Posterior vena cava (tissue), 2 donors: ENCODE measurements at regions not wholly inside any gene's neighbourhood (a gene's known extent, or its start where the extent isn't known, plus 50 kb on each side); places are given as distances from the start of the nearest gene placed in this dataset.
"Not testable (repeated sequence)": the region's sequence is repeated elsewhere in the genome, so short reads cannot be mapped to it uniquely, and the experiment has no call there.

Source experiments
- DNase-seq: peaks from one replicate; pipeline ENCODE4 v3.0.0-alpha.2; 2020; ENCODE audit warnings: low spot score
- intact Hi-C, 2 donors: fragments of 100-400 bp; cut with DNase I; formaldehyde crosslinking; loops; one replicate each; pipeline versions ENCODE4 v1.14.1 to v1.14.2; 2022 to 2023
- donor health status: DM: yes; HTN: yes; CAD: no.
- donor health status: DM: yes; HTN: yes; CAD: no.

GRCh38 chr4:52157071-52157470 is 106.0 kb downstream of the SPATA18 start:
- DNase-seq, intact Hi-C loops: not testable (repeated sequence)

GRCh38 chr4:52157641-52158316 is 106.7 kb downstream of the SPATA18 start:
- DNase-seq = no peak
- intact Hi-C loops = no loop called here

- DNase-seq = no peak
- intact Hi-C loops = no loop called here
These were observed 109.8 kb downstream of the SPATA18 start for GRCh38 chr4:52160859-52161258.

GRCh38 chr4:52164116-52164515 is 113.0 kb downstream of the SPATA18 start:
- no peak for DNase-seq
- intact Hi-C loops = no loop called here

GRCh38 chr4:52172166-52172565 is 121.1 kb downstream of the SPATA18 start:
- no peak for DNase-seq
- intact Hi-C loops = no loop called here

- intact Hi-C loops = no loop called here
- DNase-seq = peak; percentile 86
These were observed 122.5 kb downstream of the SPATA18 start for GRCh38 chr4:52173470-52174045.

GRCh38 chr4:52187603-52188002 is 136.5 kb downstream of the SPATA18 start:
- intact Hi-C loops = no loop called here
- DNase-seq = no peak

GRCh38 chr4:52192001-52192400 is 140.9 kb downstream of the SPATA18 start:
- intact Hi-C loops = no loop called here
- no peak for DNase-seq

GRCh38 chr4:52192721-52193135 is 141.6 kb downstream of the SPATA18 start:
- intact Hi-C loops = no loop called here
- no peak for DNase-seq

GRCh38 chr4:52195869-52196268 is 144.8 kb downstream of the SPATA18 start:
- intact Hi-C loops = no loop called here
- no peak for DNase-seq

- no peak for DNase-seq
- intact Hi-C loops = no loop called here
These were observed 145.6 kb downstream of the SPATA18 start for GRCh38 chr4:52196606-52197130.

- DNase-seq = no peak
- intact Hi-C loops = no loop called here
These were observed 146.2 kb downstream of the SPATA18 start for GRCh38 chr4:52197306-52197705.

GRCh38 chr4:52198294-52198693 is 147.2 kb downstream of the SPATA18 start:
- intact Hi-C loops = no loop called here

GRCh38 chr4:52199574-52200338 is 148.7 kb downstream of the SPATA18 start:
- DNase-seq = no peak
- intact Hi-C loops = no loop called here

More at GRCh38 chr4:52198294-52198693, 147.2 kb downstream of the SPATA18 start:
- no peak for DNase-seq

GRCh38 chr4:52200339-52200725 is 149.2 kb downstream of the SPATA18 start:
- no peak for DNase-seq
- intact Hi-C loops = no loop called here

GRCh38 chr4:52201715-52202114 is 150.6 kb downstream of the SPATA18 start:
- intact Hi-C loops = no loop called here
- no peak for DNase-seq

GRCh38 chr4:52202251-52202779 is 151.2 kb downstream of the SPATA18 start:
- intact Hi-C loops = no loop called here
- DNase-seq = no peak

- intact Hi-C loops = no loop called here
- no peak for DNase-seq
These were observed 151.8 kb downstream of the SPATA18 start for GRCh38 chr4:52202931-52203330.

- intact Hi-C loops = no loop called here
- no peak for DNase-seq
These were observed 152.2 kb downstream of the SPATA18 start for GRCh38 chr4:52203351-52203750.

GRCh38 chr4:52204921-52205320 is 153.8 kb downstream of the SPATA18 start:
- intact Hi-C loops = no loop called here
- no peak for DNase-seq
